HL-60 (cell line): ENCODE measurements at regions not wholly inside any gene's neighbourhood (a gene's known extent, or its start where the extent isn't known, plus 50 kb on each side); places are given as distances from the start of the nearest gene placed in this dataset.

Experiments
- CTCF ChIP-seq: IDR thresholded peaks from one replicate; pipeline ENCODE4 v1.5.1; 2011; ENCODE audit warnings: low read length, control low read depth, inconsistent platforms; ENCODE audit not compliant: insufficient read depth
- GABPA ChIP-seq: IDR thresholded peaks from 2 replicates; pipeline ENCODE4 v1.6.1; 2012; ENCODE audit warnings: low read depth
- POLR2AphosphoS5 ChIP-seq: IDR thresholded peaks from 2 replicates; pipeline ENCODE4 v1.6.1; 2012; ENCODE audit warnings: low read depth
- REST ChIP-seq: IDR thresholded peaks from 2 replicates; pipeline ENCODE4 v1.6.1; 2012; ENCODE audit warnings: low read depth; ENCODE audit not compliant: insufficient replicate concordance

DNA sequence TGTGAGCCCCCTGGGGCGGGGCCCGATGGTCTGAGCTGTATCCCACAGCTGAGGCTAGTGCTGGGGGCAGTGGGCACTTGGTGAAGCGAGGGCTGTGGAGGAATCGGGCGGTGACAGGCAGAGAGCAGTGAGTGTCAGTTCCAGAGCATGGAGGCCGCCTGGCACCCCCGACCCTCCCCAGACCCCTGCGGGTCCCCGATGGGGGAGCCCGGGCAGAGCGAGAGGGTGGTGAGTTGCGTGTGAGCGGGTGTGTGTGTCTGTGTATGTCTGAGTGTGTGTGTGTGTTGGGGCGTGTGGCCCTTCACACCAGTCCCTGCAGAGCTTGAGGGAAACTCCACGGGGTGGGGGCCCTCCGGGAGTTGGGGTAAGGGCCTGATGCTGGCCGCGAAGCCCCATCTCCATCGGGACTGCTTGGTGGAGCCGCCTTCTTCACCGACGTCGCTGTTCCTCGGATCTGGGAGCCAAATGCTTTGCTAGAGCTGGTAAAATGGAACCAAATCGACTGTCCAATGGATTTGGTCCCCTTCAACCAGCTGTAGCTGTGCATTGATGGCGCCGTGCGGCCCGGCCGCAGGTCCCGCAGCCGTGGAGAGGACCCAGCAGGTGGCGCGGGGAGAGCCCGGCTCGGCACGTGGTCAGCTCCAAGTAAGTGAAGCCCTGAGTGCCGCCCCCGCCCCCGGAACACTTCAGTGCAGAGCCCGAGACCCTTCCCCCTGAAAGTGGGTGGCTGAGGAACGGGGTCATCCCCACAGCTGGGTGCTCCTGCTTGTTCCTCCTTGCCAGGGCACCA, 77.7 kb upstream of the SLCO4A1 start:
- TF ChIP-seq CTCF: no peak
- TF ChIP-seq REST: no peak
- TF ChIP-seq GABPA: no peak
- TF ChIP-seq POLR2AphosphoS5: no peak
